ENCODE measurements at regions not wholly inside any gene's neighbourhood (a gene's known extent, or its start where the extent isn't known, plus 50 kb on each side); places are given as distances from the start of the nearest gene placed in this dataset.
"Not testable (repeated sequence)": the region's sequence is repeated elsewhere in the genome, so short reads cannot be mapped to it uniquely, and the experiment has no call there.

GRCh38 chr1:101120868-101121267 lies 95.3 kb upstream of the DPH5 start:
- TF ChIP-seq CTCF (IDR thresholded peaks at IDR 0.05): no peak
- H3K4me3 ChIP-seq: no peak overlapping the region
- no peak for DNase-seq (ENCODE audit: low spot score)

GRCh38 chr1:101119289-101119688 lies 93.7 kb upstream of the DPH5 start:
- no peak for TF ChIP-seq CTCF (IDR thresholded peaks at IDR 0.05)
- no peak for DNase-seq (ENCODE audit: low spot score)
- Histone ChIP-seq H3K4me3 (no peak overlapping the region), H3K27ac (no peak overlapping the region)

More at GRCh38 chr1:101120868-101121267, 95.3 kb upstream of the DPH5 start:
- no peak overlapping the region for H3K27ac ChIP-seq

- no peak overlapping the region for H3K27ac ChIP-seq
- no peak for DNase-seq (ENCODE audit: low spot score)
- H3K4me3 ChIP-seq: no peak overlapping the region
- no peak for TF ChIP-seq CTCF (IDR thresholded peaks at IDR 0.05)
Measured at GRCh38 chr1:101116006-101116405, 90.4 kb upstream of the DPH5 start.

GRCh38 chr1:101115112-101115511 lies 89.5 kb upstream of the DPH5 start:
- no peak for DNase-seq (ENCODE audit: low spot score)
- no peak for TF ChIP-seq CTCF (IDR thresholded peaks at IDR 0.05)
- H3K27ac ChIP-seq: no peak overlapping the region
- H3K4me3 ChIP-seq: no peak overlapping the region

GRCh38 chr1:101114128-101114527 lies 88.5 kb upstream of the DPH5 start:
- DNase-seq (ENCODE audit: low spot score); H3K27ac ChIP-seq; H3K4me3 ChIP-seq: not testable (repeated sequence)

GRCh38 chr1:101112051-101112780 lies 86.6 kb upstream of the DPH5 start:
- Histone ChIP-seq H3K4me3 (no peak overlapping the region), H3K27ac (no peak overlapping the region)
- no peak for TF ChIP-seq CTCF (IDR thresholded peaks at IDR 0.05)
- DNase-seq (ENCODE audit: low spot score): no peak

- TF ChIP-seq CTCF (IDR thresholded peaks at IDR 0.05): no peak
- no peak for DNase-seq (ENCODE audit: low spot score)
Measured at GRCh38 chr1:101111461-101111860, 85.9 kb upstream of the DPH5 start.

More at GRCh38 chr1:101111461-101111860, 85.9 kb upstream of the DPH5 start:
- H3K4me3 ChIP-seq: no peak overlapping the region
- H3K27ac ChIP-seq: no peak overlapping the region
